ENCODE measurements at regions not wholly inside any gene's neighbourhood (a gene's known extent, or its start where the extent isn't known, plus 50 kb on each side); places are given as distances from the start of the nearest gene placed in this dataset.

DNA sequence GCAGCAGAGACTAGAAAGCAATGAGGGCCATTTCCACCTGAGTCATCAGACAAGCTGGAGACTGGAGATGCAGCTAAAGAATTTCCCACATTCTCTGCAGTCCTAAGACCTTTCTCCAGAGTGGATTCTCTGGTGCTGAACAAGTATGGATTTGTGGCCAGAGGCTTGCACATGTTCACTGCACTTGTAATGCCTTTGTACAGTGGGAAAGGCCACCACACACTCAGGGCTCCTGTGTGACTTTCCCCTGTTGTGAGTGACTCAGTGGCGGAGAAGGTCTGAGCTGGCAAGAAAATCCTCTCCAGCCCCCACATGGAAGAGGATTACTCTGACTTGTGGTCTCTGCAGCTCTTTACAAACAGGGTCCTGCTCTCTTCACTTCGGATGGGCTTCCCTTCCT, 192.3 kb downstream of the C6orf118 start:
- ATAC-seq (ENCODE audit: low read depth) (no peak), DNase-seq (no peak)
- H3K4me3 ChIP-seq (ENCODE audit: insufficient read depth, low read depth, low read length), result no peak overlapping the region
- H3K56ac ChIP-seq (ENCODE audit: extremely low read depth, insufficient read depth, low read length), result no peak overlapping the region
- no peak overlapping the region for H2BK120ac ChIP-seq (ENCODE audit: low read depth, low read length)
- no peaks in the 10 kb centered on the region for H3K36me3 ChIP-seq (ENCODE audit: control insufficient read depth, insufficient read depth, low read length)
- H3K27ac ChIP-seq (ENCODE audit: insufficient read depth, low read length), result no peak overlapping the region
- H2AK5ac ChIP-seq (ENCODE audit: low read depth, low read length), result no peak overlapping the region
- no peak overlapping the region for H2AK9ac ChIP-seq (replicated peaks; ENCODE audit: low read depth, low read length, poor library complexity)
- H4K20me1 ChIP-seq (ENCODE audit: insufficient read depth, low read length), result no peaks in the 10 kb centered on the region
- in situ Hi-C loops (cut with MboI; ENCODE audit: low sequenced_read_pairs), result no loop called here
- no peak overlapping the region for H4K5ac ChIP-seq (ENCODE audit: low read depth, low read length)
- no peak overlapping the region for H4K91ac ChIP-seq (ENCODE audit: insufficient read depth, low read depth, low read length)
- no peak overlapping the region for H3K14ac ChIP-seq (replicated peaks; ENCODE audit: low read depth, low read length)
- no peak overlapping the region for H4K8ac ChIP-seq (ENCODE audit: low read depth in 2 of 2, low read length in 2 of 2)
- no peaks in the 10 kb centered on the region for H3K9me1 ChIP-seq (ENCODE audit: insufficient read depth, low read length)
- H3K4me1 ChIP-seq (ENCODE audit: control insufficient read depth, insufficient read depth, low read length), result no peaks in the 10 kb centered on the region
- H3K27me3 ChIP-seq (ENCODE audit: control insufficient read depth, insufficient read depth, low read length), result no peaks in the 10 kb centered on the region
- ChIA-PET POLR2A (ENCODE audit: unreplicated experiment) (no interaction called here), CTCF (no interaction called here)
- H3K9ac ChIP-seq (ENCODE audit: low read depth, low read length), result no peak overlapping the region
- H2BK5ac ChIP-seq (ENCODE audit: low read depth, low read length, poor library complexity, severe bottlenecking), result no peak overlapping the region
- H3K79me1 ChIP-seq (ENCODE audit: low read depth in 1 of 2, low read length in 2 of 2), result no peaks in the 10 kb centered on the region
- no peak overlapping the region for H3K18ac ChIP-seq (ENCODE audit: low read depth, low read length)
- no peak overlapping the region for H3K23ac ChIP-seq (ENCODE audit: low read depth, low read length)
- no peak overlapping the region for H3K4ac ChIP-seq (ENCODE audit: low read depth, low read length)
- dilution Hi-C loops (cut with HindIII; ENCODE audit: low sequenced_read_pairs, unreplicated experiment), result no loop called here
- H2BK15ac ChIP-seq (ENCODE audit: low read depth, low read length), result no peak overlapping the region
- no peak for TF ChIP-seq CEBPB (IDR thresholded peaks at IDR 0.05; ENCODE audit: low read depth, low read length)
- TF ChIP-seq POLR2A (IDR thresholded peaks at IDR 0.05; ENCODE audit: low read depth, low read length), result no peak
- no peak for TF ChIP-seq BHLHE40 (IDR thresholded peaks at IDR 0.05; ENCODE audit: low read depth, low read length)
- no peak for TF ChIP-seq ELK1 (IDR thresholded peaks at IDR 0.05; ENCODE audit: borderline replicate concordance, low read depth, low read length)
- no peak for TF ChIP-seq SMC3 (IDR thresholded peaks at IDR 0.05; ENCODE audit: low read depth, low read length)
- TF ChIP-seq CHD1 (IDR thresholded peaks at IDR 0.05; ENCODE audit: low read depth, low read length), result no peak
- no peak for TF ChIP-seq NFE2L2 (IDR thresholded peaks at IDR 0.05; ENCODE audit: low read depth, low read length)
- TF ChIP-seq MAZ (IDR thresholded peaks at IDR 0.05; ENCODE audit: borderline replicate concordance, low read depth, low read length), result no peak
- no peak for TF ChIP-seq RFX5 (IDR thresholded peaks at IDR 0.05; ENCODE audit: low read depth, low read length)
- no peak for TF ChIP-seq USF2 (IDR thresholded peaks at IDR 0.05; ENCODE audit: low read depth, low read length)
- no TSS peak for BruUV-seq (replicated peaks)
- intact Hi-C loops (cut with micrococcal nuclease), result no loop called here
- peaks cover 10% of the 10 kb centered on the region for H3K9me3 ChIP-seq (ENCODE audit: control insufficient read depth, insufficient read depth, low read length)
- no CpG with 5 or more reads among the region's 2 CpGs for WGBS, 2 experiments (ENCODE audit: extremely low coverage in 2 of 2, insufficient read length in 1 of 2)
- H2AFZ ChIP-seq (replicated peaks; ENCODE audit: low read length, poor library complexity), result no peak overlapping the region
- H3K4me2 ChIP-seq (ENCODE audit: low read depth, low read length), result no peak overlapping the region
- H2BK20ac ChIP-seq (ENCODE audit: low read depth, low read length), result no peak overlapping the region

Data from IMR-90 (cell line).